Urothelium cell line (cell line): ENCODE measurements at regions not wholly inside any gene's neighbourhood (a gene's known extent, or its start where the extent isn't known, plus 50 kb on each side); places are given as distances from the start of the nearest gene placed in this dataset.

Experiments used
- DNase-seq: peaks from one replicate; pipeline ENCODE4 v3.0.0; 2011; ENCODE audit warnings: low spot score, mixed read lengths
- FAIRE-seq: peaks from 2 replicates; lab custom pipeline; 2011; peaks lifted over from hg19 to GRCh38; lab: Jason Lieb, UNC

GRCh38 chr2:128545829-128546228 lies 227.2 kb upstream of the HS6ST1 start:
- no peak for FAIRE-seq
- no peak for DNase-seq

GRCh38 chr2:128547667-128548066 lies 229.0 kb upstream of the HS6ST1 start:
- FAIRE-seq (no peak), DNase-seq (no peak)

- DNase-seq (no peak), FAIRE-seq (peak; percentile 5)
Measured at GRCh38 chr2:128548461-128548891, 229.8 kb upstream of the HS6ST1 start.

- no peak for FAIRE-seq
- DNase-seq = no peak
Measured at GRCh38 chr2:128549094-128549493, 230.4 kb upstream of the HS6ST1 start.

GRCh38 chr2:128549646-128550260 lies 231.1 kb upstream of the HS6ST1 start:
- no peak for FAIRE-seq

GRCh38 chr2:128550389-128550788 lies 231.7 kb upstream of the HS6ST1 start:
- no peak for DNase-seq
- no peak for FAIRE-seq

More at GRCh38 chr2:128549646-128550260, 231.1 kb upstream of the HS6ST1 start:
- DNase-seq = no peak

- no peak for FAIRE-seq
- no peak for DNase-seq
Measured at GRCh38 chr2:128550801-128551416, 232.2 kb upstream of the HS6ST1 start.

- no peak for FAIRE-seq
Measured at GRCh38 chr2:128551435-128551834, 232.8 kb upstream of the HS6ST1 start.

GRCh38 chr2:128552141-128552805 lies 233.6 kb upstream of the HS6ST1 start:
- no peak for DNase-seq
- FAIRE-seq = no peak

More at GRCh38 chr2:128551435-128551834, 232.8 kb upstream of the HS6ST1 start:
- DNase-seq = no peak

- FAIRE-seq = no peak
- no peak for DNase-seq
Measured at GRCh38 chr2:128552806-128553551, 234.3 kb upstream of the HS6ST1 start.

GRCh38 chr2:128554151-128554769 lies 235.6 kb upstream of the HS6ST1 start:
- FAIRE-seq (no peak), DNase-seq (no peak)

- FAIRE-seq = peak; percentile 67
- DNase-seq = no peak
Measured at GRCh38 chr2:128555433-128555832, 236.8 kb upstream of the HS6ST1 start.

- FAIRE-seq (no peak), DNase-seq (no peak)
Measured at GRCh38 chr2:128556089-128556488, 237.4 kb upstream of the HS6ST1 start.

GRCh38 chr2:128556633-128557032 lies 238.0 kb upstream of the HS6ST1 start:
- no peak for FAIRE-seq
- no peak for DNase-seq

- DNase-seq (no peak), FAIRE-seq (no peak)
Measured at GRCh38 chr2:128557069-128557468, 238.4 kb upstream of the HS6ST1 start.

- DNase-seq (no peak), FAIRE-seq (no peak)
Measured at GRCh38 chr2:128557831-128558241, 239.2 kb upstream of the HS6ST1 start.

GRCh38 chr2:128558441-128558840 lies 239.8 kb upstream of the HS6ST1 start:
- FAIRE-seq (no peak), DNase-seq (no peak)

GRCh38 chr2:128558895-128559532 lies 240.3 kb upstream of the HS6ST1 start:
- DNase-seq = no peak
- FAIRE-seq = no peak

GRCh38 chr2:128559533-128560515 lies 241.2 kb upstream of the HS6ST1 start:
- no peak for FAIRE-seq

More at GRCh38 chr2:128559533-128560515, 241.2 kb upstream of the HS6ST1 start:
- DNase-seq = no peak
